CD14-positive monocyte (primary cell): ENCODE measurements at regions not wholly inside any gene's neighbourhood (a gene's known extent, or its start where the extent isn't known, plus 50 kb on each side); places are given as distances from the start of the nearest gene placed in this dataset.

Source experiments
- DNase-seq, 3 donors: peaks; one replicate each; pipeline ENCODE4 v3.0.0-alpha.2; 2011 to 2022
- H2AFZ ChIP-seq: 2 replicates; pipeline ENCODE4 v1.6.0; 2012; ENCODE audit warnings: mild to moderate bottlenecking, low read depth, low read length, inconsistent platforms; ENCODE audit not compliant: insufficient read depth, poor library complexity, severe bottlenecking
- H3K27ac ChIP-seq, 2 donors: 1 replicate in 1 of 2; 2 replicates in 1 of 2; pipeline ENCODE4 v1.5.1; 2012 to 2013; ENCODE audit warnings: low read length in 2 of 2, control low read depth in 1 of 2, inconsistent platforms in 1 of 2, low read depth in 1 of 2, mild to moderate bottlenecking in 1 of 2
- H3K27me3 ChIP-seq, 2 donors: one replicate each; pipeline versions ENCODE4 v1.6.0 to v1.6.1; 2011 to 2013; ENCODE audit warnings: low read length in 2 of 2; ENCODE audit not compliant: control insufficient read depth in 2 of 2, insufficient read depth in 2 of 2
- H3K36me3 ChIP-seq, 2 donors: replicated peaks in 1 of 2; 1 replicate in 1 of 2; 2 replicates in 1 of 2; pipeline versions ENCODE4 v1.5.1 to v1.6.1; 2012 to 2013; ENCODE audit warnings: low read length in 2 of 2, control low read depth in 1 of 2, inconsistent platforms in 1 of 2, mild to moderate bottlenecking in 1 of 2; ENCODE audit not compliant: insufficient read depth in 2 of 2, control insufficient read depth in 1 of 2
- H3K4me1 ChIP-seq, 2 donors: 1 replicate in 1 of 2; 2 replicates in 1 of 2; pipeline versions ENCODE4 v1.5.1 to v1.6.1; 2012 to 2013; ENCODE audit warnings: low read length in 2 of 2, control low read depth in 1 of 2, inconsistent platforms in 1 of 2, mild to moderate bottlenecking in 1 of 2, moderate library complexity in 1 of 2; ENCODE audit not compliant: insufficient read depth in 2 of 2, control insufficient read depth in 1 of 2
- H3K4me2 ChIP-seq: replicated peaks from 2 replicates; pipeline ENCODE3; 2012; ENCODE audit warnings: low read length, moderate library complexity, mild to moderate bottlenecking; ENCODE audit not compliant: poor library complexity, severe bottlenecking; ENCODE audit errors: extremely low read depth
- H3K4me3 ChIP-seq, 3 experiments: fragments of 200-600 bp in 1 of 3; sonication (generic) in 1 of 3; replicated peaks in 1 of 3; 1 replicate in 2 of 3; 2 replicates in 1 of 3; pipeline ENCODE4 v1.5.1; 2011 to 2013; ENCODE audit warnings: low read length in 3 of 3, mild to moderate bottlenecking in 3 of 3, control low read depth in 2 of 3, low read depth in 2 of 3, inconsistent platforms in 1 of 3, moderate library complexity in 1 of 3
- H3K79me2 ChIP-seq: 2 replicates; pipeline ENCODE4 v1.6.0; 2012; ENCODE audit warnings: mild to moderate bottlenecking, control low read depth, inconsistent platforms, low read length, moderate library complexity; ENCODE audit not compliant: insufficient read depth
- H3K9ac ChIP-seq: 2 replicates; pipeline ENCODE4 v1.6.0; 2017; ENCODE audit warnings: low read length, mild to moderate bottlenecking; ENCODE audit not compliant: insufficient read depth, poor library complexity, severe bottlenecking
- H3K9me3 ChIP-seq, 2 donors: replicated peaks in 1 of 2; 1 replicate in 1 of 2; 2 replicates in 1 of 2; pipeline versions ENCODE4 v1.5.1 to v1.6.1; 2012 to 2013; ENCODE audit warnings: low read length in 2 of 2, control low read depth in 1 of 2; ENCODE audit not compliant: control insufficient read depth in 1 of 2, insufficient read depth in 1 of 2
- H4K20me1 ChIP-seq: 2 replicates; pipeline ENCODE4 v1.6.0; 2012; ENCODE audit warnings: mild to moderate bottlenecking, low read length, control low read depth, moderate library complexity; ENCODE audit not compliant: insufficient read depth
- H3K27ac Mint-ChIP-seq, 7 donors: one replicate each; pipeline ENCODE4 v1.8.0; 2020; ENCODE audit warnings: mild to moderate bottlenecking in 7 of 7, mixed read lengths in 7 of 7, moderate library complexity in 6 of 7, inconsistent platforms in 2 of 7
- H3K27me3 Mint-ChIP-seq, 3 donors: one replicate each; pipeline ENCODE4 v1.8.0; 2021 to 2022; ENCODE audit warnings: low read depth in 3 of 3, mild to moderate bottlenecking in 3 of 3, mixed read lengths in 3 of 3, moderate library complexity in 3 of 3, inconsistent platforms in 1 of 3
- H3K36me3 Mint-ChIP-seq, 2 donors: one replicate each; pipeline ENCODE4 v1.8.0; 2020; ENCODE audit warnings: mixed read lengths in 2 of 2, inconsistent platforms in 1 of 2, mild to moderate bottlenecking in 1 of 2
- H3K4me1 Mint-ChIP-seq: one replicate; pipeline ENCODE4 v1.8.0; 2020; ENCODE audit warnings: mild to moderate bottlenecking, mixed read lengths
- H3K4me3 Mint-ChIP-seq, 2 donors: one replicate each; pipeline ENCODE4 v1.8.0; 2020; ENCODE audit warnings: mild to moderate bottlenecking in 2 of 2, mixed read lengths in 2 of 2, moderate library complexity in 1 of 2
- H3K9me3 Mint-ChIP-seq, 7 donors: one replicate each; pipeline ENCODE4 v1.8.0; 2020 to 2022; ENCODE audit warnings: mixed read lengths in 7 of 7, mild to moderate bottlenecking in 6 of 7, moderate library complexity in 6 of 7, inconsistent platforms in 2 of 7
- CTCF ChIP-seq: fragments of 200-600 bp; IDR thresholded peaks from one replicate; pipeline ENCODE4 v1.8.0; 2022; ENCODE audit warnings: antibody characterized with exemption, mild to moderate bottlenecking
- WGBS: methylation state at CpG from one replicate; pipeline ENCODE4 v1.1.5; 2013; ENCODE audit warnings: missing lambda C conversion rate; ENCODE audit not compliant: insufficient coverage; 5-methylcytosine and 5-hydroxymethylcytosine counted together
- intact Hi-C, 2 donors: fragments of 100-400 bp; cut with micrococcal nuclease; formaldehyde crosslinking; loops; one replicate each; pipeline versions ENCODE4 v1.15.0 to v1.15.1; 2023

- no peaks in the 10 kb centered on the region for H3K36me3 Mint-ChIP-seq
- no peak overlapping the region for H3K27ac Mint-ChIP-seq
- H3K4me2 ChIP-seq, result no peak overlapping the region
- 100% methylated on average over 1 of the region's 2 CpGs for WGBS
- H3K4me3 Mint-ChIP-seq, result no peak overlapping the region
- H4K20me1 ChIP-seq, result no peaks in the 10 kb centered on the region
- no peak for DNase-seq
- no peaks in the 10 kb centered on the region for H3K4me1 Mint-ChIP-seq
- TF ChIP-seq CTCF, result no peak
- H3K27me3 ChIP-seq, result no peaks in the 10 kb centered on the region
- H3K27ac ChIP-seq, result no peak overlapping the region
- H3K4me1 ChIP-seq, result no peaks in the 10 kb centered on the region
- peaks cover 0 to 6% of the 10 kb centered on the region in 2 donors for H3K9me3 ChIP-seq
- H2AFZ ChIP-seq, result no peak overlapping the region
- no peak overlapping the region for H3K9ac ChIP-seq
- H3K27me3 Mint-ChIP-seq, result peaks cover 0 to 2% (median 0%) of the 10 kb centered on the region in 3 donors
- H3K36me3 ChIP-seq, result no peaks in the 10 kb centered on the region
- no peak overlapping the region for H3K4me3 ChIP-seq
- H3K79me2 ChIP-seq, result no peaks in the 10 kb centered on the region
- intact Hi-C loops, result no loop called here
- peaks cover 0 to 5% (median 2%) of the 10 kb centered on the region in 7 donors for H3K9me3 Mint-ChIP-seq
Measured at GRCh38 chr14:43244142-43244625, 1262.9 kb downstream of the FSCB start.

- no peaks in the 10 kb centered on the region for H3K79me2 ChIP-seq
- H3K4me3 ChIP-seq, result no peak overlapping the region
- no CpG with 5 or more reads among the region's 1 CpG for WGBS
- H3K9me3 ChIP-seq, result peaks cover 0 to 6% of the 10 kb centered on the region in 2 donors
- no peaks in the 10 kb centered on the region for H3K4me1 ChIP-seq
- no peak overlapping the region for H3K4me3 Mint-ChIP-seq
- no peak overlapping the region for H3K27ac ChIP-seq
- no peaks in the 10 kb centered on the region for H3K4me1 Mint-ChIP-seq
- no peak overlapping the region for H2AFZ ChIP-seq
- H3K36me3 ChIP-seq, result no peaks in the 10 kb centered on the region
- no peak overlapping the region for H3K9ac ChIP-seq
- H3K27ac Mint-ChIP-seq, result no peak overlapping the region
- no peaks in the 10 kb centered on the region for H4K20me1 ChIP-seq
- no peak for DNase-seq
- H3K36me3 Mint-ChIP-seq, result no peaks in the 10 kb centered on the region
- H3K9me3 Mint-ChIP-seq, result peaks cover 0 to 5% (median 2%) of the 10 kb centered on the region in 7 donors
- no peak for TF ChIP-seq CTCF
- H3K27me3 ChIP-seq, result no peaks in the 10 kb centered on the region
- H3K4me2 ChIP-seq, result no peak overlapping the region
- intact Hi-C loops, result no loop called here
- H3K27me3 Mint-ChIP-seq, result peaks cover 0 to 2% (median 0%) of the 10 kb centered on the region in 3 donors
Measured at GRCh38 chr14:43243168-43243567, 1263.9 kb downstream of the FSCB start.
